ENCODE measurements at regions not wholly inside any gene's neighbourhood (a gene's known extent, or its start where the extent isn't known, plus 50 kb on each side); places are given as distances from the start of the nearest gene placed in this dataset.

- in situ Hi-C loops (cut with HindIII; ENCODE audit: low pct_unique_long_range_greater_than_20kb, low sequenced_read_pairs) = no loop called here
- no peak for TF ChIP-seq JUND (IDR thresholded peaks at IDR 0.05; ENCODE audit: low read depth)
These were observed 482.1 kb upstream of the RGS18 start for GRCh38 chr1:191675856-191676783.

GRCh38 chr1:191685669-191686068 lies 472.6 kb upstream of the RGS18 start:
- no peak for DNase-seq (ENCODE audit: low read depth in 1 of 2, low spot score in 1 of 2)
- no peak for TF ChIP-seq JUND (IDR thresholded peaks at IDR 0.05; ENCODE audit: low read depth)
- in situ Hi-C loops (cut with HindIII; ENCODE audit: low pct_unique_long_range_greater_than_20kb, low sequenced_read_pairs) = no loop called here

More at GRCh38 chr1:191675856-191676783, 482.1 kb upstream of the RGS18 start:
- DNase-seq (ENCODE audit: low read depth in 1 of 2, low spot score in 1 of 2) = no peak

GRCh38 chr1:191687721-191688120 lies 470.5 kb upstream of the RGS18 start:
- in situ Hi-C loops (cut with HindIII; ENCODE audit: low pct_unique_long_range_greater_than_20kb, low sequenced_read_pairs) = no loop called here
- DNase-seq (ENCODE audit: low read depth in 1 of 2, low spot score in 1 of 2) = no peak
- TF ChIP-seq JUND (IDR thresholded peaks at IDR 0.05; ENCODE audit: low read depth) = no peak

- in situ Hi-C loops (cut with HindIII; ENCODE audit: low pct_unique_long_range_greater_than_20kb, low sequenced_read_pairs) = no loop called here
- TF ChIP-seq JUND (IDR thresholded peaks at IDR 0.05; ENCODE audit: low read depth) = no peak
- peak; percentile 17 to 72 for DNase-seq (ENCODE audit: low read depth in 1 of 2, low spot score in 1 of 2)
These were observed 467.3 kb upstream of the RGS18 start for GRCh38 chr1:191690931-191691330.

- in situ Hi-C loops (cut with HindIII; ENCODE audit: low pct_unique_long_range_greater_than_20kb, low sequenced_read_pairs) = no loop called here
- no peak for DNase-seq (ENCODE audit: low read depth in 1 of 2, low spot score in 1 of 2)
- no peak for TF ChIP-seq JUND (IDR thresholded peaks at IDR 0.05; ENCODE audit: low read depth)
These were observed 464.5 kb upstream of the RGS18 start for GRCh38 chr1:191693797-191694196.

GRCh38 chr1:191695865-191696264 lies 462.4 kb upstream of the RGS18 start:
- DNase-seq (ENCODE audit: low read depth in 1 of 2, low spot score in 1 of 2) = no peak
- in situ Hi-C loops (cut with HindIII; ENCODE audit: low pct_unique_long_range_greater_than_20kb, low sequenced_read_pairs) = no loop called here
- no peak for TF ChIP-seq JUND (IDR thresholded peaks at IDR 0.05; ENCODE audit: low read depth)

- in situ Hi-C loops (cut with HindIII; ENCODE audit: low pct_unique_long_range_greater_than_20kb, low sequenced_read_pairs) = no loop called here
- no peak for TF ChIP-seq JUND (IDR thresholded peaks at IDR 0.05; ENCODE audit: low read depth)
- DNase-seq (ENCODE audit: low read depth in 1 of 2, low spot score in 1 of 2) = no peak
These were observed 461.9 kb upstream of the RGS18 start for GRCh38 chr1:191696354-191696753.

- TF ChIP-seq JUND (IDR thresholded peaks at IDR 0.05; ENCODE audit: low read depth) = no peak
- in situ Hi-C loops (cut with HindIII; ENCODE audit: low pct_unique_long_range_greater_than_20kb, low sequenced_read_pairs) = no loop called here
These were observed 460.7 kb upstream of the RGS18 start for GRCh38 chr1:191697556-191697955.

GRCh38 chr1:191698246-191698645 lies 460.0 kb upstream of the RGS18 start:
- in situ Hi-C loops (cut with HindIII; ENCODE audit: low pct_unique_long_range_greater_than_20kb, low sequenced_read_pairs) = no loop called here

More at GRCh38 chr1:191697556-191697955, 460.7 kb upstream of the RGS18 start:
- no peak for DNase-seq (ENCODE audit: low read depth in 1 of 2, low spot score in 1 of 2)

GRCh38 chr1:191699343-191699742 lies 458.9 kb upstream of the RGS18 start:
- no peak for DNase-seq (ENCODE audit: low read depth in 1 of 2, low spot score in 1 of 2)
- in situ Hi-C loops (cut with HindIII; ENCODE audit: low pct_unique_long_range_greater_than_20kb, low sequenced_read_pairs) = no loop called here
- no peak for TF ChIP-seq JUND (IDR thresholded peaks at IDR 0.05; ENCODE audit: low read depth)

More at GRCh38 chr1:191698246-191698645, 460.0 kb upstream of the RGS18 start:
- no peak for DNase-seq (ENCODE audit: low read depth in 1 of 2, low spot score in 1 of 2)
- no peak for TF ChIP-seq JUND (IDR thresholded peaks at IDR 0.05; ENCODE audit: low read depth)

- in situ Hi-C loops (cut with HindIII; ENCODE audit: low pct_unique_long_range_greater_than_20kb, low sequenced_read_pairs) = no loop called here
- no peak for TF ChIP-seq JUND (IDR thresholded peaks at IDR 0.05; ENCODE audit: low read depth)
These were observed 457.3 kb upstream of the RGS18 start for GRCh38 chr1:191700922-191701321.

GRCh38 chr1:191702124-191702523 lies 456.1 kb upstream of the RGS18 start:
- DNase-seq (ENCODE audit: low read depth in 1 of 2, low spot score in 1 of 2) = peak in 1 of 2 experiments; percentile 24
- TF ChIP-seq JUND (IDR thresholded peaks at IDR 0.05; ENCODE audit: low read depth) = peak; percentile 89
- in situ Hi-C loops (cut with HindIII; ENCODE audit: low pct_unique_long_range_greater_than_20kb, low sequenced_read_pairs) = no loop called here

More at GRCh38 chr1:191700922-191701321, 457.3 kb upstream of the RGS18 start:
- DNase-seq (ENCODE audit: low read depth in 1 of 2, low spot score in 1 of 2) = no peak

GRCh38 chr1:191707288-191707687 lies 451.0 kb upstream of the RGS18 start:
- in situ Hi-C loops (cut with HindIII; ENCODE audit: low pct_unique_long_range_greater_than_20kb, low sequenced_read_pairs) = no loop called here
- DNase-seq (ENCODE audit: low read depth in 1 of 2, low spot score in 1 of 2) = no peak
- no peak for TF ChIP-seq JUND (IDR thresholded peaks at IDR 0.05; ENCODE audit: low read depth)
